ENCODE measurements at regions not wholly inside any gene's neighbourhood (a gene's known extent, or its start where the extent isn't known, plus 50 kb on each side); places are given as distances from the start of the nearest gene placed in this dataset.

DNA sequence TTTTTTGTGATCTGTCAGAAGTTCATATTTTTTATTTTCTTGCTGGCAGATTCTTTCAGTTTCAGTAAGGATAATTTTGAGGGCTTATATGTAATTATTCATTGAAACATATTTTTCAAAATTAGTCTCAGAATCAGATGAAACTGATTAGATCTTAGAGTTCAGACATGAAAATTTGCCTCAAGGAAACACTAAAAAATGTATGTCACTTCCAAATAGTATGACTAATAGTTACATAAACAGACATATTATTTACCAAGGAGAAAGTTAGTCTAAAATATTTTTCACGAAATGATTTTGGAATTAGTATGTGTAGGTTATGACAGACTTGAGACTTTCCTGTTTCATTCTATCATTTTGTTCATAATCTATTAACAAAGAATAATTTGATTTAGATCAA lies 628.6 kb downstream of the CCDC85A start:
- no peak for TF ChIP-seq EZH2 (IDR thresholded peaks at IDR 0.05; ENCODE audit: insufficient read depth, poor library complexity, severe bottlenecking)
- TF ChIP-seq EZH2phosphoT487 (IDR thresholded peaks at IDR 0.05; ENCODE audit: insufficient read depth, low read depth) = no peak

Measured in GM23248 (cell line).